Keratinocyte (primary cell): ENCODE measurements at regions not wholly inside any gene's neighbourhood (a gene's known extent, or its start where the extent isn't known, plus 50 kb on each side); places are given as distances from the start of the nearest gene placed in this dataset.

Experiments
- CTCF ChIP-seq, 3 experiments: IDR thresholded peaks in 1 of 3; conservative IDR thresholded peaks in 1 of 3; optimal IDR thresholded peaks in 1 of 3; 2 replicates in 2 of 3; 3 replicates in 1 of 3; pipeline versions ENCODE3 to v1.5.1; 2011; ENCODE audit warnings: low read length in 3 of 3, mild to moderate bottlenecking in 3 of 3, moderate library complexity in 2 of 3, control low read depth in 1 of 3, inconsistent platforms in 1 of 3; ENCODE audit not compliant: insufficient read depth in 2 of 3; ENCODE audit errors: extremely low read depth in 1 of 3
- EZH2 ChIP-seq: IDR thresholded peaks from one replicate; pipeline ENCODE4 v1.6.1; 2012; ENCODE audit warnings: inconsistent platforms, mild to moderate bottlenecking, low read length, moderate library complexity

- no peak for TF ChIP-seq CTCF (optimal IDR thresholded peaks at IDR 0.05 in 1 of 3, IDR thresholded peaks at IDR 0.05 in 1 of 3, conservative IDR thresholded peaks at IDR 0.05 in 1 of 3; ENCODE audit: extremely low read depth in 1 of 3, insufficient read depth in 2 of 3, low read length in 3 of 3)
- TF ChIP-seq EZH2: no peak
These were observed 56.6 kb downstream of the BHLHE40 start for GRCh38 chr3:5035692-5036391.
